ENCODE measurements at regions not wholly inside any gene's neighbourhood (a gene's known extent, or its start where the extent isn't known, plus 50 kb on each side); places are given as distances from the start of the nearest gene placed in this dataset.

- TF ChIP-seq ZNF514 (tag by site-specific recombination; IDR thresholded peaks at IDR 0.05) (no peak), ZBTB26 (tag by site-specific recombination; optimal IDR thresholded peaks at IDR 0.05) (no peak)
- H3K27ac ChIP-seq (ENCODE audit: extremely low read depth, low read depth, low read length): no peak overlapping the region
- H3K36me3 ChIP-seq (ENCODE audit: control insufficient read depth in 2 of 2, insufficient read depth in 1 of 2, low read length in 2 of 2): no peaks in the 10 kb centered on the region
- ChIA-PET POLR2A (no interaction called here), CTCF (interaction anchor here (0.6 to 2.0 kb wide), 4 partner anchors 9 to 61 kb away, joined by 3 to 8 read pairs (median 4); no protein-coding TSS in a partner anchor)
- H3K9me3 ChIP-seq (ENCODE audit: control insufficient read depth, insufficient read depth, low read depth, low read length): no peaks in the 10 kb centered on the region
- no peak overlapping the region for H3K4me3 ChIP-seq (ENCODE audit: low read depth, low read length)
- H3K4me1 ChIP-seq (ENCODE audit: control insufficient read depth, insufficient read depth, low read length): no peaks in the 10 kb centered on the region
These were observed 88.0 kb upstream of the CTTNBP2NL start for GRCh38 chr1:112307930-112308591.

GRCh38 chr1:112308716-112309115, 87.3 kb upstream of the CTTNBP2NL start:
- TF ChIP-seq OVOL3 (tag by site-specific recombination; IDR thresholded peaks at IDR 0.05) (no peak), PRDM10 (tag by site-specific recombination; IDR thresholded peaks at IDR 0.05) (no peak), ZSCAN16 (tag by site-specific recombination; IDR thresholded peaks at IDR 0.05) (no peak), MEIS1 (CRISPR knock-in tag; IDR thresholded peaks at IDR 0.05; ENCODE audit: borderline replicate concordance) (no peak), GLIS1 (tag by site-specific recombination; IDR thresholded peaks at IDR 0.05) (no peak), PATZ1 (tag by site-specific recombination; IDR thresholded peaks at IDR 0.05) (no peak), ZNF398 (tag by site-specific recombination; IDR thresholded peaks at IDR 0.05) (no peak), ZNF530 (tag by site-specific recombination; IDR thresholded peaks at IDR 0.05; ENCODE audit: low read depth) (no peak), ZFP41 (tag by site-specific recombination; IDR thresholded peaks at IDR 0.05; ENCODE audit: borderline replicate concordance) (no peak), ZNF394 (tag by site-specific recombination; IDR thresholded peaks at IDR 0.05; ENCODE audit: borderline replicate concordance) (no peak), SCRT2 (tag by site-specific recombination; IDR thresholded peaks at IDR 0.05) (no peak), ZNF391 (tag by site-specific recombination; IDR thresholded peaks at IDR 0.05; ENCODE audit: borderline replicate concordance, low read depth) (no peak), ZNF311 (tag by site-specific recombination; IDR thresholded peaks at IDR 0.05; ENCODE audit: borderline replicate concordance) (no peak), ZNF114 (tag by site-specific recombination; IDR thresholded peaks at IDR 0.05) (no peak), ZNF169 (tag by site-specific recombination; IDR thresholded peaks at IDR 0.05) (no peak), ZNF510 (tag by site-specific recombination; IDR thresholded peaks at IDR 0.05; ENCODE audit: insufficient replicate concordance) (no peak), ZNF354C (tag by site-specific recombination; IDR thresholded peaks at IDR 0.05; ENCODE audit: borderline replicate concordance, low read depth) (no peak)
- Histone ChIP-seq H3K27ac (ENCODE audit: extremely low read depth, low read depth, low read length) (no peak overlapping the region), H3K4me1 (ENCODE audit: control insufficient read depth, insufficient read depth, low read length) (no peaks in the 10 kb centered on the region), H3K9me3 (ENCODE audit: control insufficient read depth, insufficient read depth, low read depth, low read length) (no peaks in the 10 kb centered on the region), H3K4me3 (ENCODE audit: low read depth, low read length) (no peak overlapping the region), H3K36me3 (ENCODE audit: control insufficient read depth in 2 of 2, insufficient read depth in 1 of 2, low read length in 2 of 2) (no peaks in the 10 kb centered on the region)
- ChIA-PET POLR2A (no interaction called here), CTCF (interaction anchor here (1.0 to 1.6 kb wide), 2 partner anchors 28 to 61 kb away, joined by 4 to 5 read pairs; no protein-coding TSS in a partner anchor)

Measured in HEK293 (cell line).